HG03565 (cell line): ENCODE measurements at regions not wholly inside any gene's neighbourhood (a gene's known extent, or its start where the extent isn't known, plus 50 kb on each side); places are given as distances from the start of the nearest gene placed in this dataset.

ENCODE experiments used
- ATAC-seq: cut with Tn5 transposase; IDR thresholded peaks from one replicate; pipeline ENCODE4 v1.9.1; 2021; ENCODE audit warnings: mild to moderate bottlenecking, moderate library complexity; ENCODE audit not compliant: unreplicated experiment

DNA sequence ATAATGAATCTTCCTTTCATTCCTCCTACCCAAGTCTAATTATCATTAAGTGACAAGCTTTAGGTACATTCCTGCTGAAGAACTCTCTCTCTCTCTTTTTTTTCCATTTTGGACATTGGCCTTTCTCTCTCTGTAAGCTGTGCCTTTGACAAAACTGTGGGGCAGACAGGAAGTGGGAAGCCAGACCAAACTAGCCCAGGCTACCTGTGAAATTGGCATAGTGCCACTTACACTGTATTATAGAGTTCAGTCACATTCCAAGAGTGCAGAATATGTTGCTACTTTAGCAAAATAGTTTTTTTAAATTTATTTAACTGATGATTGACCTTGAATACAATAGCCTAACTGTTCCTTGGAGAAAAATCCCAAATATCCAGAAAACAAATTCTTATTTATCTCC, 381.5 kb upstream of the ETAA1 start:
- ATAC-seq: no peak

DNA sequence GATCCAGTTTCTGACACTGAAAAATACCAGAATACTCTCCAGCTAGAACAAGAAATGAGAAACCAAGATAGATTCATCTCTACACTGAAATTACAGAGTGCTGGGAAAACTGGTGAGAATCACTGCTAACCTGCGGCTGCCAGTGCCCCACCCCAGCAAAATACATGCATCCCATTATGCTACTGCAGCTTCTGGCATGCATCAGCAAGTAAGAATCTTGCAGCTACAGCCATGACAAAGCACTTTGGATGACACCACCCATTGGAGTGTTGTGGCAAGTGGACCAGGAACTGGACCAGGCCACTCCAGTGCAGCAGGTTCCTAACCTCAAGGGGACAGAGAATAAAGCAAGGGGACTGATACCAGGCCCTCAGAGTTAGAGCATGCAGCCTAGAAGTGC, 378.8 kb upstream of the ETAA1 start:
- ATAC-seq: no peak

DNA sequence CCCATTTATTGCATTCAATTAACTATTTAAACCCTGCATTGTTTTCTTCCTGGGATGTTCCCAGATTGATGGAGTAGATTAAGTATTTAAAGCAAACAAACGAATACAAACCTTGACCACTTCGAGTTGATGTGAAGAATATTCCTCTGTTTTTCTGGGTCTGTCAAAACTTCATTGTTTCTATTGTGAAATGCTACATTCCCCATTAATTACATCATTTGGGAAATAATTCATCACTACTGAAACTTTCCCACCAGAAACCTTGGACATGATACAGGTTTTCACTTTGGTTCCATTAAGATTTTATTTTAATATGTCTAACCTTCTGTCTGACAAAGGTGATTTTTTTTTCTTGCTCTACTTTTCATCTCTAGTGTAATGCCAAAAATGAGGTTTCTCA, 365.1 kb upstream of the ETAA1 start:
- no peak for ATAC-seq

DNA sequence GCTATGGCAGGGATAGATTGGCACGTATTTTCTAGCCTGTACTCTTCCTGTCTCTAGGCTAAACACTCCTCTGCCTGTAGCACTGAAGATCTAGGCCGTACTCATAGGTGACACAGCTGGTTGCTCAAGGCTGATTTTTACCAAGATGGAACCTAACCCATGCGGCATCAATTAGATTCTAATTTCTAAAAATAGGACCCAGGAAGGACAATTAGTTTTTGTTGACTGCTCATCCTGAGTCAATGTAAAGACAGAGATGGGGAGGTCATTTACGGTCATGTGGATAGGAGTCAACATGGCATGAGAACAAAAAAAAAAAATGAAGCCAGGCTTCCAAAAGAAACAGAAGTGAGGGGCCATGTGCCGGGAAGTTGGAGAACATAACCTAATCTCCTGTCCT, 360.7 kb upstream of the ETAA1 start:
- ATAC-seq: no peak

DNA sequence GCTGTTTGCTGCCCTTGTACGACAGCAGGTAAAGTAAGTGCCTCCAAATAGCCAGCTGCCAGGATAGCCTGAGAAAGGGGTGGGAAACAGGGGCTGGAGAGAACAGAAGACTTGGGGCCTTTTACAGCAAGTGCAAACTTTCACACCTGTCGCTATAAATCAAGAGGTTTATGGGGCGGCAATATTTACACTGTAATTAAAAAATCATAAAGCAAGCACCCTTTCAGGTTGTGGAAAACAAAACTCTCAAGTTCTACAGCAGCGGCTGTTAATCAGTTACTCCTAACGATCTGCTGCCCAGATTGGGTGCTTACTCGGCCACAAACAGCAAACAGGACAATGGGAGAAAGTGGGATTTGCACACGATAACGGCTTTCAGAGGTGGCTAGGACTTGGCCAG, 359.5 kb upstream of the ETAA1 start:
- ATAC-seq: no peak

DNA sequence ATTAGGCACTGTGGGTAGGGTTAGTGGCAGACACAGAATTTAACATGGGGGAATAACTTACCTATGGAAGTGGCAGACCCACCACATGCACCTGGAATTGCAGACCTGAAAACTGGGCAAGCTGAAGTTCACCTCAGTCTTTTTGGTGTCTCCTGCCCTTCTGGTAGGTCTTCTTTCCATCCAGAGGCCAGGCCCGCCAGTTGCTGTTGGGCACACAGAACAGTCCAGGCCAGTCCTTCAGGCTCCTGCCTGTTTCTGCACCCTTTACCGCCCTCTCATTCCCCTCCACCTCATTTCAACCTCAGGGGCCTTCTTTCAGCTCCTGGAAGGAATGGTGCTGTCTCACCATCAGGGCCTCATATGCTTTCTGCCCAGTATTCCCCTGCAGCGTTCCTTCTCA, 358.9 kb upstream of the ETAA1 start:
- no peak for ATAC-seq

DNA sequence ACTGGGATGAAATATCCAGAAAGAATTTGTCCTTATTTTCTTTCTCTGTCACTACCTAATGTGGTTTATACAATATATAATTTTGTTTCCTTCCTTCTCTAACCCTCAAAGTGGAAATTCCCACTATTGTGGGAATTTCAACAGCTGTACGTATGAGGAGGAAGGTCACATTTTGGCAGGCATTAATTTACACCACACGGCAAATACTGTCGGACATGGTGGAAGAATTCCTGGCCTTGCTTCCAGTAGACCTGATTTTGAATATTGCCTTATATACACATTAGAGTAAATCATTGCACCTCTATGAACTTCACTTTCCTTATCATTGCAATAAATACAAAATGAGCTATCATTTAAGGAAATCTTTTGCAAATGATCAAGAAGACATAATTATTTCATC, 358.1 kb upstream of the ETAA1 start:
- no peak for ATAC-seq

DNA sequence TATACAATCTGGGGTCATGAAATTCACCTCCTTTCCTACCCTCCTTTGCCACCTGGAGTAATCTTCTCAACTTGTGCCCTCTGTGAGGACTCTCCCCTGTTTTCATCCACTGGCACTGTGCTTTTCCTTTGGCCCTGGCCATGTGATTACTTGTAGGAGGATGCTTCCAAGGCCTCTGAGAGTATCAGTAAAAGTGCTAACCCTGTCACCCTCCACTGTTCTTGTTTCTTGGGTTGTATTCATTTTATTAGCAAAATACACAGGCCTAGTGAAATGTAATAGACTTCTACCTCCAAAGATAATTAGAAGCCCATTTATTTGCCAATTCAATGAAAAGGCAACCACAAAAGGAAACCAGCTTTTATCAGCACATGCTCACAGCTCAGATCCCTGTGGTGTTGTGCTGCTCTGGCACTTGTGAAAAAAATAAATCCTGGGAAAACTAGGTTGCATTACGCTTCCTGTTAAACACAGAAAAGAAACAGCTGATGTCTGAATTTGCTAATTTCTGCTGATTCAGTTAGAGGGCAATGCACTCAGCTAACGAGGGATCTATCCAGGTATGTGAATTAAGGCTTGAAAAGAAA, 357.5 kb upstream of the ETAA1 start:
- ATAC-seq: no peak

DNA sequence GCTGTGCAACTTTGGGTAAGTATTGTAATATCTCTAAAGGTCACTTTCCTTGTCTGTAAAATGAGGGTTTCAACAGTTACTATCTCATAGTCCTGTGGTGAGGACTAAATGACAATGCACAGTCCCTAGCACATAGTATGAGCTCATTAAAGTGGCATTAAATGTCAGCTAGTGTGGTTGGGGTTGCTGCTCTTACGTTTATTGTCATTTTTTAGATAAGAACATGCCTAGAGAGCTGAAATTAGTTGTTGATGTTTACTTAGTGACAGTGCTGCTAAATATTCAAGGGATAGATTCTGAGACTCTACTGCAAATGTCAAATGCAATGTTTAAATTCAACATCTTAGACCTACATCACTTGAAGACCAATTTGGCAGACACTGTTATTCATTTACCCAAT, 356.1 kb upstream of the ETAA1 start:
- no peak for ATAC-seq

DNA sequence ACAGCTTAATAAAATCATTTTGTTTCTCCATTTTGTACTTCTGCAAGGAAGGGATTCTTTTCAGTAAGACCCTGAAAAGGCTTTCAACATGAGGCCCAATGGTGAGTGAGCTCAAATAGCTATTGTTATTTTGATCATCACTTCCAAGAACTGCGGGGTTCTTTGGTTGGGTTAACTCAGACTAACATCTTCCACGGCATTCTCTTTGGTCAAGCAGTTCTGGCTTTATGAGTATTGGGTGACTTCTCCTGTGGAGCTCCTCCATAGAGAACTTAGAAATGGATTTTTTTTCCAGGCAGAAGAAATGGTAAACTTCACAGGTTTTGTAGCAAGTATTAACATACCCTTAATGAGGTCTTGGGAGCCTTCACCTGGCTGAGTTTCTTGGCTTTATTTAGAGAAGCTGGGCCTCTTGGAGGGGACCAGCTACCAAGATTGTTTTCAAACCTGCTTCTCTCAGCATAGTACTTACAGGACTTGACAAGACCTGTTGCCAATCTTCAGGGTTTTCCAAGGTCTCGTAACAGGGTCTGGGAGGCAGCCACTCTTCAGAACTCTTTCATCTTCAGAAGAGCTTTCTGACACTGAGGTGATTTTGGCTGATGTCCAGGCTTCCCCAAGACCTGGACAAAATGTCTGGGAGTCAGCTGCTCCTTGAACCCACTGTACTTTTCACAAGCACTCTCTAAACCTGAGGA, 353.2 kb upstream of the ETAA1 start:
- no peak for ATAC-seq

DNA sequence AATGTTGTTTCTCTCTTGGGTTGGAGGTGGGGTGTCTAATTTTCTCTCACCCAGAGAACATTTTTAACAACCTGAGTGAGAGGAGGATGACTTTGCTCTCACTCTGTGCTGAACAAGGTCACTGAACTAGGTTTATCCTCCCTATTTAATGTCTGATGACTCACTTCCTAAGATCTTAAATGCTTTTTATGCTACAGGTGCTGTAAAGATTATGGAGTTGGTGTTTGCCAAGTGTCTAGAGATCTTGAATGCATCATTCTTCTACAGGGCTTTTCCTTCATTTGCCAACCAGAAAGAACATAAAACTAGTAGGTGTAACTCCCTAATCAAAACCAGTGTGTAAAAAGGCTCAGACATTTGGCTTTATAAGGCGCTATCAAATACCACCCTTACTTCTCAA, 350.5 kb upstream of the ETAA1 start:
- no peak for ATAC-seq

DNA sequence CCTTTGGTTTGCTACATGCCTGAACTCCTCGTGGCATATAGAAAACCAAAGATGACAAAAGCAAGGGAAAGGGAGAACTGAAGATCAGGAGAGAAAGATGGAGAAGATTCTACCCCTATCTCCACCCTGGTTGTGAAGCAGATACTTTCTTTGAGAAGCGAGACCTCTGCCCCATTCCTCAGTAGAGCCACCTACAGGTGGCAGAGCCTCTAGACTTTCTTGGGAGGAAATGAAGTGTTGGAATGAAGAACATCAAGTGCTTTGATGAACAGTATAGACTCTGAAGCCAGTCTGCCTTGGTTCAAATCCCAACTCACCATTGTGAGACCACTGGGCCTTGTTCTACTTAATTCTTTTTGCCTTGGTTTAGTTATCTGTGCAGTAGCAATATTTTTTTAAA, 348.8 kb upstream of the ETAA1 start:
- ATAC-seq: no peak

DNA sequence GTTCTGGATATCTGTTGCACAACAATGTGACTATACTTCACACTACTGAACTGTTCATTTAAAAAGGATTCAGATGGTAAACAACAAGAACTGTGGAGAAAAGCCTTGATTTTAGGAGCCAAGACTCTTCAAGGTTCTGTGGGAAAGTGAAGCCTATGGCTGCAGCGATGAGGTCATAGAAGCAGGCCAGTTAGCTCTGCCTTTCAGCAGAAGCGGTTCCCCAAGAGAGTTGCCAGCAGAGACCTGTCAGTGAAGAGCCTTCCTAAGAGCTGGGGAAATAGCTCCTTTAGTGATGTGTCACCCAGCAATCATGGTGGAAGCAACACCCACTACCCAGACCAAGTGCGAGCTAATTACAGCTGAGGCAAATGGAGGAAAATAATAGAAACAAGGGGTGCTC, 346.5 kb upstream of the ETAA1 start:
- no peak for ATAC-seq

DNA sequence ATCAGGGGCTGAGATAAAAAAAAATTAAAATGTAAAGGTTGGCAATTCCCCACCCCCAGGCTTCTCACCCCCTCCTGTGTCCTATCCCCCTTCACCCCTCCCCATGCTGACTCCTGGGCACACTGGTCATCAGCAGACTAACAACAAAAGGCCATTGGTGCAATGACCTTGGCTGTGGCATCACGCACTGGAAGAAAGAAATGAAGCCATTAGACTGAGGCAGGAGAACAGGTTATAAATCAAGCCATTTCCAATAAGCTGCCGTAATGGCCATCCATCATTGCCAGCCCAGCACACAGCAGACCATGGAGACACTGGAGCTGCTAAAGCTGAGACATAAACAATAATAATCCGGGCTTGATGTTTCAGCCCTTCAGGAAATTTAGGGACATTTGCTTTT, 342.4 kb upstream of the ETAA1 start:
- ATAC-seq: no peak

DNA sequence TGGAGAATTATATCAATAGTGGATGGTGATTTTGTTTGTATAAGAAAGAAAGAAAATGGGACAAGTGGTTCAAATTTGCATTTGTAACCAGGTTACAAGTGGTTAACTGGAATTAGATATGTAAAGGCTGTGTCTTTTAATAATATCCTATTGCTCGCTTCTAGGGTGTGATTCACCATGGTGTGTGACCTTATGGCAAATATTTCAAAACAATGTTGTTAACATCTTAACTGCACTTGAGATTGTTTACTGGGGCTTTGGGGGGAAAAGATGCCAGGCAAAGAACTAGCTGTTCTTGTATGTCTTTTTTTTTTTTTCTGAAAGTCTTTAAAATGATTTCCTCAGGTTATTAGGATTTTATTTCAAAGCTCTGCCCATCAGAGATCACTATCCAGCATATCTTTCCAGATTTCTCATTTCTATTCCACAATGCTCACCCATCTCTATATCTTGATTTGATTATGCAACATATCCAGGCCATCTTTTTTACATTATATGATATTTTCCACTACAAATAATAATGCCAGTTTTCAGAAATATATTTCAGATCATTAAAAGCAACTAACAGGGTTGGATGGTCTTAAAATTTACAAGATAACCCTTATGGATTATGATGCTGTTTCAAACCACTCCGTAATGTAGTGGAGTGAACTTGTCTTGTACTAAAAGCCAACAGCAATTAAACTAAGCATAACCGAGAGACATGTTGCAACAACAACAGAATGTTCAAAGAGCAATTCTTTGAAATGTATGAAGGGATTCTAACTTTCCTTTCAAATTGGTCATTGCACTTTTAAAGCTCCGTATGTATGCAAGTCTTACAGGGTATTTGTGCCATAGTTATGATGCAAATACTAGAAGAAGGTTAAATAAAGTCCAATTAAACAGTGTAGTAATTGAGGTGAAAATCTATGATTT, 341.5 kb upstream of the ETAA1 start:
- ATAC-seq: no peak

DNA sequence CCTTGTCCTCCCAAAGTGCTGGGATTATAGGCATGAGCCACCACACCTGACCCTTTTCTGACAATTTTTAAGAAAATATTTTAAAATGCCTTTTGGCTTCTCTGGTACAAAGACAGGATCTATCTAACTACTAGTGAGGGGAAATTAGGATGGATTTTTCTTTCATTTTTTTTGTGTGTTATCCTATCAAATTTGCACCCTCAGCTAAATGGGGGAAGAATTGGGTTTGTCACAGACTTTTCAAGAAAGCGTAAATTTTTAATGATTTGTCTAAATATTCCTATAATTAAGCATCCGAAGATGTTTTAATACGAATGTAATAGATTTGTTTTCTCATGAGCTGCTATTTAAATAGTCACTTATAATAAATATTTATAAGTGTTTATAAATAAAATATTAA, 340.0 kb upstream of the ETAA1 start:
- no peak for ATAC-seq

DNA sequence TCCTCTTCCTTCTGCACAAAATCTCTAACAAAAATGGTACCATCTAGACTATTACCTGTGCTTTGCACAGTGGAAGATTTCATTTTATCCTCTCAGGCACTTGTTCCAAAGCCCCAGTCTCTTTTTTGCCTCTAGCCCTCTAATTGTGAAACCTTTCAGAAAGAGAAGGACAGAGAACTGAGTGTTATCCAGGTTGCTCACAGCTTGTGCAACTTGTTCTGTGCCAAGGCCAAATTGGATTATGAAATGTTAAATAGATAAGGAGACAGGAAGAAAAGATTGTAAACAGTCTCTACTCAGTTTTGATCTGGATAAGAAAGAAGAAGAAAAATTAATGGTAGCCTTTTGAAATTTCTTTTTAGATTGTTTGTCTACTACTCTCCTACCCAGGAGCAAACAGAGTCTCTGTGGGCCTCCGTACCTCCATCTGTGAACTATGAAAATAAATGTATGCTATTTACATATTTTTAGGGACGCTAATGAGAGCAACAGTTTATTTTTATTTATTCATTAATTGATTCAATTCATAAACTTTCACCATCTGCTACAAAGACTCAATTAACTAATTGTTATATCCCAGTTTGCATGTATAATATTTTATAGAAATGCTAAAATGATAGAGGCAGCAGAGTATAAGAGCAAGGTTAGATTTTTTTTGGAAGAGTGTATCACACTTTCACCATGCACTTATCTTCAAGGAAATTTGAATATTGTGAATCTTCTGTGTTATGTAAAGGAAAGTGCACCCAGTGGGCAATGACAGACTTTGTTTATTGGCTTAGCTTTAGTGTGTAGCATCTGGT, 339.0 kb upstream of the ETAA1 start:
- ATAC-seq: no peak

DNA sequence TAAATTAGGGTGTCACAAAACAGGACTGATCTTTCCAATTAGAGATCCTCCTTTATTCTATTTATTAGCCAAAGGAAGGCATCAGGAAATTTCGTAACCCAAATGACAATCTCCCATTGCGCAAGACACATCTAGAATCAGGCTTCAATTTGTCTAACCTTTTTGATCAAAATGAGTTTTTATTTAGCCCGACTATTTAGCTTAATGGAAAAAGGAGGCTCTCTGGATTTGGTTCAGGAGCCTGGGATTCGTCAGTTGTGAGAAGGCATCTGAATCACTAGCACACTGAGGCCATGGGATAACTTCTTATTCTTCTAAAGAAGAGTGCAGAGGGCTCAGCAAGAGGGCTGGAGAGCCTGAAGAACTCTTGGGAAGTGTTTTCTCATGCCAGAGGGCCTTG, 332.1 kb upstream of the ETAA1 start:
- no peak for ATAC-seq

DNA sequence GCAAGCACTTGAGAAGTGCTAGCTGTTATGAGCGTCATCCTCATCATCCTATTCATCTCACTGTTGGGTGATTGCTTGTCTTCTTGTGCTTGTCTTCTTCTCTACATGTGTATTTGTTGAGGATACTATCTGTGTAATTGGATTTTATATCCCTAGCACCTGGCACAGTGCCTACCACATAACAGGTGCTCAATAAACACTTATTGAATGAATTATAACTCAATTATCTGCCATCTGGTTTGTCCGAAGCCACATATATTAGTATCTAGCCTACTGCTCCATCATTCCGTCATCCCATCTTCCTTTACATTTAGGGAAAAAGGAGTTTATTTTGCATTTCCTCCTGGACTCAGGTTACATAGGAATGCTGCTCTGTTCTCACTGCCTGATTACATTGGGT, 330.4 kb upstream of the ETAA1 start:
- ATAC-seq: no peak

DNA sequence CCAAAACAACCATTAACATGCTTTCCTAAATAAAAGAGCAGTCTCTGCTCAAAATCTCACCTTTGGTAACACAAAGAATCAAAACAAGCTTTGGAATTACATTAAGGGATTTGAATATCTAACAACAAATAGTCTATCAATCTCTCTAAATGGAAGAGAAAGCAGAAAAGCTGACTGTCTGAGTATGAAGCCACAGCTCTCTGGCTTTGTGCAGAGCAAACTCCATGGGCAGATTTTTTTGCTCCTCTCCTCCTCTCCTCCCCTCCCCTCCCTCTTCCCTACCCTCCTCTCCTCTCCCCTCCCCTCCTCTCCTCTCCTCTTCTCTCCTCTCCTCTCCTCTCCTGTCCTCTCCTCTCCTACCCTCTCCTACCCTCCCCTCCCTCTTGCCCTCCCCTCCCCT, 329.5 kb upstream of the ETAA1 start:
- no peak for ATAC-seq

DNA sequence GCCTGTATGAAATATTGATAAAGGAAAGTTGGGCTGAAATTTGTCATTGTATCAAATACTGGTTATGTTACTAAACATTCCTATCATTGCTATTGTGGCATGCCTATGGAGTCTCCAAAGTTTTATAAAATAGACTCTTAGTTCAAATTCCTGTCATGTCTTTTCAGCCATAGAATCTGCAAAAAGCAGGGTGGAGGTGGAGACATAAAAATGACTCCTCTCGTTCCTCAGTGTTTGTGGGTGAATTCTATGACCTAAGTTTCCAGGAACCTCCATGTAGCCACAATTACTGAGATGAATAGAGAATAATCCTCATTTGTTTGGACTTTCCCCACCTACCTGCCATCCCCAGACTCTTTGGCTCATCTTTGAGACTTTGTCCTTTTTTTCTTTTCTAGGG, 326.3 kb upstream of the ETAA1 start:
- ATAC-seq: no peak
